Stimulated activated CD4-positive, alpha-beta T cell treated with anti-CD3 and anti-CD28 coated beads, Interleukin-12 subunit alpha, Interleukin-12 subunit beta, amount 100 ng/mL, for 48 hours (primary cell): ENCODE measurements at regions not wholly inside any gene's neighbourhood (a gene's known extent, or its start where the extent isn't known, plus 50 kb on each side); places are given as distances from the start of the nearest gene placed in this dataset.

Source experiments
- DNase-seq, 3 donors: peaks; one replicate each; pipeline ENCODE4 v3.0.0-alpha.2; 2020; ENCODE audit warnings: low read depth in 2 of 3, low spot score in 1 of 3

DNA sequence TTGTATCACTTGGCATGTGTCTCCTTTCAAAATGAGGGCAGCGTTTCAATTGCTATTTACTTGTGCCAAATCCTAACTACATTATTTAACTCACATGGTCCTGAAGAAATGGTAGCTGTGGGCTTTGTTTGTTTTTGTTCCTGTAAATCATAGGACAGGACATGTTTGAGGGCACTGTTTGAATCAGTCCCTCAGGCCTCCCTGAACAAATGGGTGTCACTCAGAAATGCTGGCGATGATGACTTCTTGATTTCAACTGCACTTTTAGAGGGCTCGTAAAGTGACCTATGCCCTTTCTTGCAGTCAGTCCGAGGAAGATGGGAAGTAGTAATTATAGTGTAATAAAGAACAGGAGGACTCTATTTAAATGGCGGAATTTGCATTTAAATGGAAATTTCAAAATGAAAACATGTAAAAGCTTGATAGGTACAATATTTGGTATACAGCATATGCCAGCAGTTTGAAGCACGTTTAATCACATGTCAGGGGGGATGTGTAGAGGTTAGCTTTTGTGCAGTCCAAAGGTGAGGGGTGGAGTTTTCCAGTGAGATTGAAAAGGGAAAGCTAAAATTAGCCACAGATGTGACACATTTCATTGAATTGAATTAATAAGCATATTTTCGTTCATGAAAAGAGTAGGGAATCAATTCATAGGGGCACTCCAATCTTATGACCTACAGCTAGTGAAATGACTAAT lies 1958.7 kb upstream of the IGFBP7 start:
- no peak for DNase-seq

DNA sequence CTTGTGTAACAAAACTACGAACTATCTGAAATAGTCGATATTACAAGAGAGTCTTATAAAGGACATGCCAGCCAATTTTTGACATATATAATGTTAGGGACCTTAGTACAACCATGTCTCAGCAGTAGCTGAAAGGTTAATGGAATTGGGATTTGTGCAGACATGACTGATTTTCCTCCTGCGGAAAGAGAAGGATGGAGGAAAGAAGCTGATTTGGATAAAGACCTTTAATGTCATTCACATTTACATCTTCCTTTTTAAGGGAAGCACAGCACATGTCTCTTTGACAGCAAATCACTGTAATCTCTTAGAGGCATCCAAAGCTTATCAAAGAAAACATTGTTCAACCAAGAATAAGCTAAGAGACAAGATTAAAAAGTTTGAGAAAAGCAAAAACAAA lies 1976.2 kb upstream of the IGFBP7 start:
- no peak for DNase-seq

DNA sequence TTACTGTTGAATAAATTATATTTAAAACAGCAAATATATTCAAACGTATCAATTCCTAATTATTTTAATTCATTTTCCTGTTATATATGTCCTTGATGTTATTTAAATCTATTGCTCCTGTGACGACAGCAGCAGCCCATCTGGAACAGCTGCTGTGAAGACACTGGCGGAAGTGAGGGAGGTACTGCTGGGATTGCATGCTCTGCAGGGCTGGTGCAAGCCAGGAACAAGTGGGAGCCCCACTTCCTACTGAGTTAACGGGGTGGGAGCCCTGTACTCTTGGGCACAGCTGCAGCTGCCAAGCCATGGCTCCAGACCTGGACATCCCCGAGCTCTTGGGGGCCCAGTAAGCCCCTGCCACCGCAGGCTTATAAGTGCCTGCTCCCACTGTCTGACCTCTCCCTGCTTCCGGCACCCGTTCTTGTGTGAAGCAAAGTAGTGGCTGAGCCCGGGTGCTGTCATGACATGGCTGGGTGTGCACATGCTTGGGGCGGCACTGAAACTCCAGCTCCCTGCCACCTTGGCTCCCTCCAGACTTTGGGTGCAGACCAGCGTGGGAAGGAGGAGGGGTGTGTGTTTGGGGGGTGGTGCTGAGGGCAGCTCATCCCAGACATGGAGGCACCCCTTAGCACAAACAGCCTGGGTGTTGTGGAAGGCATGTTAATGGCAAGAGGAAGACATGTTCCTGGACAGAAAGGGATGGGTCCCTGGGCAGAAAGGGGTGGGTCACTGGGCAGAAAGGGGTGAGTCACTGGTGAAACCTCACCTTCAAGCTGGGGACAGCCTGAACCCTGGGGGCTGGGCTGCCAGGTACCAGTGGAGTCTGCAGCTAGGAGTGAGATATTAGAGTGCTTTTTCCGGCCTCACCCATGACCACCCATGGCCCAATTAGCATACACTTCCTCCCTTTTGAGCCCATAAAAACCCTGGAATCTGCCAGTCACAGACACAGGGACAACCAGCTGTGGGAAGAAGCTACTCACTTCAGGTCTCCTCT lies 1981.3 kb upstream of the IGFBP7 start:
- no peak for DNase-seq

DNA sequence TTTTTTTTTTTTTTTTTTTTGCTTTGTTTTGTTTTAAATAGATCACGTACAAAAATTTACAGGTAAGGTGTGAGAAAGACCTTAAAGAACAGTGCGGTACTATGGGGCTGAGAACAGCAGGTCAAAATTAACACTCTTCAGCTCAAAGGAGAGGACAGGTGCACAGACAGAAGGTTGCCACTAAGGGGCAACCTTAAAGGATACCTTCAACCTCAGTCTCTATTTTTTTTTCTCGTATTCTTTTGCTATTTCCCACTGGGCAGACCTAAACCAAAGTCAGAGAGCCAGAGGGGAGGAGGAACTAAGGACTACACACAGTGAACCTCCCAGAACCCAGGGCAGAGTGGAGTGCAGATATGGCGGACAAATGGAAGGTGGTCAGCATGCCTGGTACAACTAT lies 1984.3 kb upstream of the IGFBP7 start:
- DNase-seq = no peak

DNA sequence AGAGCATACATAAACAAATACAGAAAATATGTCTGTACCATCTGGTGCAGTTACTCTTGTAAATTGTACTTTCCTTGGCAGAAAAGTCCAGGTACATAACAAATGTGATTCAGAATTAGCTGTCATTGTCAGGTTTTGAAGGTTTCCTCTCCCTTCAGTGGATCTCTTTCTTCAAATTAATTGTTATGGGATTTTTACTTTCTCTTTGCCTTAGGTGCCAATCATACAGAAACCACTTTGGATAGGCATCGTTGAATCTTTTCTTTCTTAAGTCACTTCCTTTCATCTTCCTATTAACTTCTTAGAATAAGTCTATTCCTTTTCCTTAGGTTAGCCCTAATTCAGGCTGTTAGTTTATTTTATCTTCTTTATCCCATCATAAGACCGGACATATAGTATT lies 1992.1 kb upstream of the IGFBP7 start:
- DNase-seq = no peak

DNA sequence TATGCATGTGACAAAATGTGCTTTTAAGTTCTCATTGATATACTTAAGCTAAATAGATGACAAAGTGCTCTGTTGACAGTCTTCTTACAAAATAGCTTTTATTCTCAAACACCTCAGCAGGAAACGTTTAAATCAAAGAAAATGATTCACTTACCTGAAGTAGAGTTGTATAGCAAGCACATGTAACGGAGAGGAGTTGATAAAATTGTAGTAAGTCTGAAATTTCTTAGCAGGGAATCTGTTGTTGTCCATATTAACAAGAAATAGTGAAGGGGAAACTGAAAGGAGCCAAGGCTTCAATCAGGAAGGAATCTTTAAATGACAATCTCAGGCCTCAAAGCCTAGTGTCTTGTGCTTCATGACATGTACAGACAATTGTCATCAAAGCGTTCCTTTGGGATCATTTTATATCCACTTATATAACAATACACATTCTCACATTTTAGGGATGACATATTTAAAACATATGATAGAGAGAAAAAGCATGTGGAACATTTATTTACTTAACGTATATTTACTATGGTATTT lies 2010.2 kb upstream of the IGFBP7 start:
- DNase-seq = no peak

DNA sequence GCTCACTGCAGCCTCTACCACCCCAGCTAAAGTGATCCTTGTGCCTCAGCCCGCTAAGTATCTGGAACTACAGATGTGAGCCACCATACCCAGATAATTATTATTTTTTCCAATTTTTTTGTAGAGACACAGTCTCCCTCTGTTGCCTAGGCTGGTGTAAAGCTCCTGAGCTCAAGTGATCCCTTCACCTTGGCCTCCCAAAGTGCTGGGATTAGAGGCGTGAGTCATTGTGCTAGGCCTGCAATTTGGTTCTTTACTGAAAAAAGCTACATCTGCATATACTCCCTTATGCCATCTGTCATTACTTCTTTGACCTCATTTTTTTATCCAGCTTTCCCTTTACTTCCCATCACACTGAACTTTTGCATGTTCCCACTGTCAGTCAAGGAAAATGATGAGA lies 2012.4 kb upstream of the IGFBP7 start:
- DNase-seq = no peak

DNA sequence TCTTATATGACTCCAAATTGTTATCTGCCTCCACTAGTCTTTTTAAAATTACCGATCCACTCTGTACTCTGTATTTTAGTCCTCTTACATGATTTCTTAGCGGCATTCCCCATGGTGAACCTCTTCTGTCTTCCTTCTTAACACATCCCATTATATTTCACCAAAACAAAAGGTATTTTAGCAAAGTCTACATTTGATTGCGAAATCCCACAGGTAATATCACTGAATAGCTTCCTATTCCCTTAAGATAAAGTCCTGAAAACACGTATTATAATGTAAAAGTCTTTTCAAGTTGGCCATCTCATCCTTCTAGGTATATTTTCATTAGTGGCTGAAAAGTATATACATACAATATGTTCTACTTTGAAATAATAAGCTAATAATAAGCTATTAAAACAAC lies 2016.0 kb upstream of the IGFBP7 start:
- DNase-seq = no peak

DNA sequence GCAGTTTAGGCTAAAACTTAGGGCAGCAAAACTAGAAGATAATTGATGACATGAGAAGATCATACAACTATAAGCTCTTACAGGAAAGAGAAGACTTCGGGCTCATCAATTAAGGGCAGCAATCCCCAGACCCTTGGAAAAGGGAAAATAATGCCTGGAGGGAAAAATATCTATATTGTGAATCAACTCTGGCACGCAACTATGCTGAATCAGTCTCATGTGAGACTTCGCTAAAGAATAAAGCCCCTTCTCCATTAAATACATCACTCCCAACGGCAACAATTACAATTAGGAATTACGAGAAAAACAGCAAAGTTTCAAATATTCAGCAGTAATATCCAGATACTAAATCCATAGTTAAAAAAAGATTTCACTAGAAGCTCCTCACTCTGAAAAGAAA lies 2016.8 kb upstream of the IGFBP7 start:
- no peak for DNase-seq

DNA sequence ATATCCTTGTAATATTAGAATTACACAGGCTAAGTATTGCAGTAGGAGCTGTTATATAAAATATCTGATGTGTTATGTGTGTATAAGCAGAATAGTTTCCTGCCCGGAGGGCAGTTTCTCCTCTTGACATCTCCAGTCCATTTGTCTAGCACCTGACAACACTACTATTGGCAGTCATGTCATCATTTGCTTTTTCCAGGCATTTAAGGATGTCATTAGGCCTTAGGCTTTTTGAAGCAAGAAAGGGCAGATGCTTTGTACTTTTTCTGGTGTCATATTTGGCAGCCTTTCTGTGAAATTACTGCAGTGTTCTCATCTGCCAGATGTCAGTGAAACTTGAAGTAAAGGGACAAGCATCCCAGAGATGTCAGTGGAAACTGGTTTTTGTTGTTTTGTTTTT lies 2017.6 kb upstream of the IGFBP7 start:
- DNase-seq = no peak

DNA sequence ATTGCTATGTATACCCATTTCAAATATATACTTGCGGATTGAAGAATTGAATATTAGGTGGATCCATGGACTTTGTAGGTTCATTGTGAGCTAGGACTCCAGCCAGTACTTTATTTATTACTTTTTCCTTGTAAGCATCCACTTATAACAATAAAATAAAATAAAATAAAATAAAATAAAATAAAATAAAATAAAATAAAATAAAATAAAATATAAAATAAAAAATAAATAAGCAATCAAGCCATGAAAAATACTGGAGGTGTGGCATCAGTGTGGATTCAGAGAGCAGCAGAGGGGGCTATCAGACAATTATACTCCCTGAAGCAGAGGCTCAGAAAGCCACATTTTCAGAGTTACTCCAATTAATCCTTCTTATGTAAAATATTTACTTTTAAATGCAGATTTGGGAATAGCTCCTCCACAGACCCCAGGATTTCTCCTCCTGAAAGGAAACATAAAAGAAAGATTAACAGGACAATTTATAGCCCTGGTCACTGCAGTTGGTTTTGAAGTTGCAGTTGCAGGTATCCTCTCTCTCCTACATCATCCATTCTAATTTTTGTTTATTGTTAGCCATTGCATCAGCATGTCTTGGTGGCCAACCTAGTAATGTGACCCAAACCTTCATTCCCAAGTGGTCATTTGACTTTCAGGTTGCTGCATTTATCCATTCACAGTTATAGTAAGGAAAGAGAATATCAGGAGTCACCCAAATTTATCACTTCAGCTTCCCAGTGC lies 2025.2 kb upstream of the IGFBP7 start:
- DNase-seq = no peak

DNA sequence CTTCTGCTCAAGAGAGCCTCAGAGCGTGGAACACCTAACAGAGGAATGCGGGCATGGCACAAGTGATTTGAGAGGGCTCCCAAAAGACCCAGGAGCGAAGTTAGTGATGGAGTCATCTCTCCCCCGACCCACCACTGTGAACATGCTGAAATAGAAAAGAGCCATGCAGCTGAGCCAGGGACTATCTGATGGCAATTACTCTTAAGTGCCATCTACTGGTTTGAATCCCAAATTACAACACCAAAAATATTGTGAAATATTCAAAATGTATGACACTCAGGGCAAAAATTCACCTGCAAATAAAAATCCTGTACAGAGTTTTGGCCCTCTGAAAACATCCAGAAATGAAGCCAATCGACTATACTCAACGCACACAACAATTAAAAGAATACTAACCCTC lies 2038.9 kb upstream of the ADGRL3 start:
- no peak for DNase-seq

DNA sequence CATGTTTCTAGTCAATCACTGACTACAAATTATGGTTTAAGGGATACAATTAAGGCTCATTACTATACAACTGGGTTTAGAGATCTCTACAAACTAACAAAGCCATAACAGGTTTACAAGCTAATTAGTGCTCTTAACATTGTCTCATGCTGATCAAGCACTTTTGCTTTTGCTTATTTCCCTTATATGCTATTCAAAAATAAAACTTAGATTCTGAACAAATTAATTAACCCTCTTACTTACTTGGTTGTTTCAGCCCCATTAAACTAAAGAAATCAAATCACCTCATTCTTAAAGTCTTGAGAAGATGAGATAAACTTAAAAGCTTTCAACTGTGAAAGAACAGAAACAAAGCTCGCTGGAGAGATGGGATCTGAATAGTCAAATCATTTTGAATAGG lies 2024.5 kb upstream of the ADGRL3 start:
- DNase-seq = no peak

DNA sequence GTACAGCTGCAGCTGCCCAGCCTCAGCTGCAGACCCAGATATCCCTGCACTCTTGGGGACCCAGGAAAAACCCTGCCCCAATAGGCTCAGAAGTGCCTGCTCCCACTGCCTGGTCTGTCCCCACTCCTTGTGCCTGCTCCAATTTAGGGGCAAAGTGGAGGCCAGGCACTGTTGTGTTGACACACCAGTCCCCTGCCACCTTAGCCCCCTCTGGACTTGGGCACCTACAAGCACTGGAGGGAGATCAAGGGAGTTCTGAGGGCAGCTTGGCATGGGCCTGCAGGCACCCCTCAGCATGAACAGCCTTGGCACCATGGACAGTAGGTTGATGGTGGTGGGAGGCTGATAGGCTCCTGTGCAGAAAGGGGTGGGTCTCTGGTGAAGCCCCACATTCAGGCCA lies 2020.8 kb upstream of the ADGRL3 start:
- DNase-seq = no peak

DNA sequence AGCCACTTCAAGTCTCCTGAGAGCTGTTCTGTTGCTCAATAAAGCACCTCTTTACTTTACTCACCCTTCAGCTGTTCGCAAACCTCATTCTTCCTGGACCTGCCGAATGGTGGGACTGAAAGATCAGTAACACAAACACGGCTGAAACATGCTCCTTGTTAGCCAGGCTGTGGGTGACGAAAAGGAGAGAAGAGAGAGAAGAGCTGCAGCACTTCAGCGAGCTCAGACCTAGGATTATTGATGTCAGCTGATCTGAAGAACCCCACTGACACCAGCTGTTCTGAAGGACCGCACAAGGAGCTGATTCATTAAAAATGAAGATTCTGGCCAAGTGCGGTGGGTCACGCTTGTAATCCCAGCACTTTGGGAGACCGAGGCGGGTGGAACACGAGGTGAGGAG lies 2020.0 kb upstream of the ADGRL3 start:
- no peak for DNase-seq

DNA sequence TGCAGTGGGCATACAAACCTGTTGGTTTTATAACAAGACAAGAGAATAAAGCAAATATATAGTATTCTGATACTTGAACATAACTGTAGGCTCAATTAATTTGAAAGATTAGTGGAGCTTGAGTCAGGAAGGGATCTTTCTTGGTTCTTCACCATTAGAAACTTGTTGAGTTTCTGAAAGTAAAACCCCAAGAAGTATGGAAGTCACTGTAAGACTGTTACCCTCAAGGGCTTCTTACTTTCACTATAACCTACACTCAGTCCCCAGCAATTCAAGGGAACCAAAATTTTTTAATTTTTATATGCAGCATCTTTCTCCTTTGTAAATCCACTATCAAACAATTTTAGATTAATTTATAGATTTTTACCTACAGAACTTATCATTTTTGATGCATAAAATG lies 2019.2 kb upstream of the ADGRL3 start:
- no peak for DNase-seq

DNA sequence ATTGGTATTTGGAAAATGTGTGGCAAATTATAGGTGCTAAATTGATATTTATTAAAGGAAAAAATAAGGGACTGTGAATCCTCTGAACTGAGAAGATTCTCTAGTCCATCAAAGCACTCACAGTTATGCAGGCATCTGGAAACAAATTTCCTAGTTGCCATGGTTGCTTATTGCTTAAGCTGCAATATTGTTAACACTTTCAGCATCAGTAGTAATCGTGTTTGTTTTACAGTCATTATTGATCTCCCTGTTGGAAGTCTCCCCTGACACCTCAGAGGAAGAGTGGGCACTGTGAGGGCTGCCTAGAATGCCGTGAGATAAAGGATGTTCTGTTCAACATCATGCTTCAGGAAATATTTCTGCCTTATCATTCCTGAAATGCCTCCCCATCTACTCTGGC lies 2004.3 kb upstream of the ADGRL3 start:
- DNase-seq = no peak

DNA sequence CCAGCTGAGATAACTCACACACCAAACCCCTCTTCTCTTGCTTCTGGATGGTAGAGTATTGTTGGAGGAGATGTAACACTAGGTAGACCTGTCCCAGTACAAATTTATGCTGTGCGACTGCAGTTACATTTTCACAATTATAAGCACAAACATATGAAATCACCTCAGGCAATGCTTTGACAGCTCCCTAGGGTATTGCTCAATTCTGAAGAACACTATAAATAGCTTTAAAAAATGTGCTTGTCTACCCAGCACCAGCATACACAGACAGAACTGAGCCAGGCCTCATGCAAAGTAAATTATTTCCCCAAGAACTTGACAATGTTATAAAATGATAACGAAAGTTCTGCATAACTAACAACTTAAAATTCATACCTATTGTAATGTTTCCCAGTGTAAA lies 1999.1 kb upstream of the ADGRL3 start:
- no peak for DNase-seq

DNA sequence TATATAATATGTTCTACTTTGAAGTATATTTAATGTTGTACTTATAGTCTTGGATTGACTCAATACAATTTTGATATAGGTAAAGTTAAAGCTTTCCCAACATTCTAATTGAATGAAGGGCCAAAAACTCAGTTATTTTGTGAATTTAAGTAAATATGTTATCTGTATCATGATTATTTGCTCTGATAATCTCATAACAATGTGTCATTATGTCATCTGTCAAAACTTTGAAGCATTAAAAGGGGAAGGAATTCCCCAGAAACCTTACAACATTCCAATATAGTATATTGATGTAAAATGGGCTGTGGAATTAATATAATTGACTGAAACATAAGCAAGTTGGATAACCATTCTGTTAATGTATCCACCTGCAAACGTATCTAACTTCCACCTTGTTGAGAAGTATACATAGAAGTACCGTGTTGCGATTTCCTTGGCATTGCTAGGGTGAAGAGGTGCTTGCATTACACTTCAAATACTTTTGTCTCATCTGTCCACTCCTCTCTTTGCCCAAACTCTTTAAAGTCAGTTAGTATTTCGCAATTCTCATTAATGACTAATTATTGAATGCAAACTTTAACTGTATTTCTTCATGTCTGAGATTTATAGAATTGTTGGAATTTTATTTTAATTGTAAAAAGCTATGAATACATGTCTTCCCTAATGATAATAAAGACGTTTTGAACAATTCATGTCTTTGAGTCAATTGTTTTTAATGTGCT lies 1982.1 kb upstream of the ADGRL3 start:
- no peak for DNase-seq

DNA sequence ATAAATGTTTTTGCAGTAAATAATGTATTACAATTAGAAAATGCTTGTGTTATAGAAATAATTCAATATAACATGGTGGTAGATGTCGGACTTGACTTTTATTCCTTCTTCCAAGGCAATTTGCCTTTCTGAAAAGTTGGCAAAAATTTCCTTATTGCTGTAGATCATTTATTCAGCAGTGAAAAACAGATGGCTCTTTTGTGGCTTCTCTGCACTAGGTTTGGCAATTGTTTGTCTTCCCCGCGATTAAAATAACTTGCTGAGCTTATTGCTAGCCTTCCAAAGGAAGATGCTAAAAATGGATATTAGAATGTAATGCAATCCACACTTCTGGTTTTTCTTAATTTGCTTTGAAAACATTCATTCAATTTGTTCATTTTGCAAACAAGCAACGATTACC lies 1977.9 kb upstream of the ADGRL3 start:
- no peak for DNase-seq
